Cardiac muscle cell (in vitro differentiated cells and primary cell): ENCODE measurements at regions not wholly inside any gene's neighbourhood (a gene's known extent, or its start where the extent isn't known, plus 50 kb on each side); places are given as distances from the start of the nearest gene placed in this dataset.

Experiments
- DNase-seq, 2 donors: peaks; one replicate each; pipeline versions ENCODE4 v3.0.0 to v3.0.0-alpha.2; 2010 to 2017; ENCODE audit warnings: low read depth in 1 of 2, low spot score in 1 of 2
- H3K27ac ChIP-seq: fragments of 200-600 bp; sonication (generic); 2 replicates; pipeline ENCODE4 v1.5.1; 2016
- H3K27me3 ChIP-seq: fragments of 200-600 bp; sonication (generic); 2 replicates; pipeline ENCODE4 v1.6.0; 2016; ENCODE audit warnings: control low read depth
- H3K36me3 ChIP-seq: fragments of 200-600 bp; sonication (generic); 2 replicates; pipeline ENCODE4 v1.5.1; 2016; ENCODE audit warnings: control low read depth
- H3K4me1 ChIP-seq: fragments of 200-600 bp; sonication (generic); 2 replicates; pipeline ENCODE4 v1.8.1; 2017; ENCODE audit warnings: low read depth, mild to moderate bottlenecking, mixed run types
- H3K4me3 ChIP-seq: fragments of 200-600 bp; sonication (generic); 2 replicates; pipeline ENCODE4 v1.5.1; 2016; ENCODE audit warnings: mild to moderate bottlenecking
- H3K9me3 ChIP-seq: fragments of 200-600 bp; sonication (generic); 2 replicates; pipeline ENCODE4 v1.5.1; 2017; ENCODE audit warnings: low read depth, mild to moderate bottlenecking, control low read depth
- TF ChIP-seq, protein P1 (sequence below): IDR thresholded peaks from 2 replicates; pipeline ENCODE4 v1.5.1; 2012; ENCODE audit warnings: low read depth, mild to moderate bottlenecking, low read length

DNA sequence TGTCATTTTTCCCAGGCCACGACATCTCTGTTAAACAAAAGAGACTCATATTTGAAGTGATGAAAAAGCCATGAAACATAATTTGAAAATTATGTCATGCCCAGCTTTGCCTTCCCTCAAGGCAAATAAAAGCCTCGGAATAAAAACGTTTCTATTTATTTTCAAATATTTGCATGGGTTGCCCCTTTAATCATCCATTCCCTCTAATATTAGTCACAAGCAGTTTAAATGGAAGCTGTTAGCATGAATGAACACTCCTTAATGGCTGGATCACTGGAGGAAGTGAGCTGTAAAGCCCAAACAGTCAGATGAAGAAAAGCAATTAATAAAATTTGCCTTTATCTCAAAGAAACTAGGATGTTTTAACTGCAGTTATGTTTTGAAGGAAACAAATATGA lies 69.3 kb upstream of the STMND1 start:
- Histone ChIP-seq H3K36me3 (no peaks in the 10 kb centered on the region), H3K27ac (no peak overlapping the region), H3K4me3 (no peak overlapping the region), H3K4me1 (no peaks in the 10 kb centered on the region), H3K9me3 (no peaks in the 10 kb centered on the region), H3K27me3 (peaks cover 7% of the 10 kb centered on the region)
- DNase-seq = no peak
- TF ChIP-seq, protein P1, sequence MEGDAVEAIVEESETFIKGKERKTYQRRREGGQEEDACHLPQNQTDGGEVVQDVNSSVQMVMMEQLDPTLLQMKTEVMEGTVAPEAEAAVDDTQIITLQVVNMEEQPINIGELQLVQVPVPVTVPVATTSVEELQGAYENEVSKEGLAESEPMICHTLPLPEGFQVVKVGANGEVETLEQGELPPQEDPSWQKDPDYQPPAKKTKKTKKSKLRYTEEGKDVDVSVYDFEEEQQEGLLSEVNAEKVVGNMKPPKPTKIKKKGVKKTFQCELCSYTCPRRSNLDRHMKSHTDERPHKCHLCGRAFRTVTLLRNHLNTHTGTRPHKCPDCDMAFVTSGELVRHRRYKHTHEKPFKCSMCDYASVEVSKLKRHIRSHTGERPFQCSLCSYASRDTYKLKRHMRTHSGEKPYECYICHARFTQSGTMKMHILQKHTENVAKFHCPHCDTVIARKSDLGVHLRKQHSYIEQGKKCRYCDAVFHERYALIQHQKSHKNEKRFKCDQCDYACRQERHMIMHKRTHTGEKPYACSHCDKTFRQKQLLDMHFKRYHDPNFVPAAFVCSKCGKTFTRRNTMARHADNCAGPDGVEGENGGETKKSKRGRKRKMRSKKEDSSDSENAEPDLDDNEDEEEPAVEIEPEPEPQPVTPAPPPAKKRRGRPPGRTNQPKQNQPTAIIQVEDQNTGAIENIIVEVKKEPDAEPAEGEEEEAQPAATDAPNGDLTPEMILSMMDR = no peak

DNA sequence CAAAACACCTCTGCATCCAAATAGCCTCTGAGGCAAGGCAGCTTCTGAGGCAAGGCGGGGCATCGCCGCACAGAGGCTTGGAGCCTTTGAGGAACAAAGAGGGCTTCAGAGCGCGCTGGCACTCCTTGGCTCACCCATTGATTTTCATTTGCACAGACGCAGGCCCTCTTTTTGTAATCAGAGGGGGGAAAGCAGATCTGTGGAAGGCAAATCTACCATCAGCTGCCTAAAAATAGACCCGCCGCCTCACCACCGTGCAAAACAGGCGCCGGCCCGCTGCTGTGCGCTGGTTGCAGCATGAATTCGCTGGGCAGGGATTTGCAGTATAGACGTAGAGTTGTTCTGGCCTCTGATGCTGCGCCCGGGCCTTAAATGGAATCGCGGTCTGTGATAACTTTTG lies 69.9 kb upstream of the STMND1 start:
- Histone ChIP-seq H3K4me1 (no peaks in the 10 kb centered on the region), H3K9me3 (no peaks in the 10 kb centered on the region), H3K36me3 (no peaks in the 10 kb centered on the region), H3K27ac (no peak overlapping the region), H3K4me3 (no peak overlapping the region), H3K27me3 (peaks cover 7% of the 10 kb centered on the region)
- TF ChIP-seq, protein P1 = no peak
- no peak for DNase-seq

DNA sequence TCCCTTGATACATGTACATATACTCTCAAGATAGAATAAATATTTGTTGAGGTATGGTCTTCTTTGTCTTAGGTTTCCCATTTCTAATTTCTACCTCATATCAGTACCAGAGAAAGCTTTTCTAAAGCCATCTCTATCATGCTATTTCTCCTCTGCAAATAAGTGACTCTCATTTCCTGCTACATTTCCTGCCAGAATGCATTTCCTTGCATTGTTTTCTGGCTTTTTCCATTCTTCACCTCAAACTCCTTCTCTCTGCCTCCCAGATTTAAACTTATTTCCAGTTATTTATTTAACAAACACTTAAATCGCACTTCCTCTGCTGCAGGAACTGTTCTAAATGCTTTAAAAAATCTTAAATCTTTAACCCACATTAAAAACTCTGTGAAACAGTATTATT lies 74.4 kb upstream of the STMND1 start:
- no peak overlapping the region for H3K4me3 ChIP-seq

DNA sequence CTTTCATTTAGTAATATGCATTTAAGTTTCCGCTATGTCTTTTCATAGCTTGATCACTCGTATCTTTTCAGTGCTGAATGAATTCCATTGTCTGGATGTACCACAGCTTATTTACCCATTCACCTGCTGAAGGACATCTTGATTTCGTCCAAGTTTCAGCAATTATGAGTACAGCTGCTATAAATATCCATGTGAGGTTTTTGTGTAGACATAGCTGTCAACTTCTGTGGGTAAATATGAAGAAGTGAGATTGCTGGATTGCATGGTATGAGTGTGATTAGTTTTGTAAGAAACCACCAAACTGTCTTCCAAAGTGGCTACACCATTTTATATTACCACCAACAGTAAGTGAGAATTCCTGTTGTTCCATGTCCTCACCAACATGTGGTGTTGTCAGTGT lies 79.2 kb upstream of the STMND1 start:
- DNase-seq = no peak
- H3K4me3 ChIP-seq = no peak overlapping the region
- no peaks in the 10 kb centered on the region for H3K27me3 ChIP-seq
- no peaks in the 10 kb centered on the region for H3K36me3 ChIP-seq
- H3K9me3 ChIP-seq = no peaks in the 10 kb centered on the region
- H3K27ac ChIP-seq = no peak overlapping the region
- TF ChIP-seq, protein P1 = no peak
- no peaks in the 10 kb centered on the region for H3K4me1 ChIP-seq

More for the DNA sequence above, 74.4 kb upstream of the STMND1 start:
- H3K36me3 ChIP-seq = no peaks in the 10 kb centered on the region
- H3K27ac ChIP-seq = no peak overlapping the region
- H3K27me3 ChIP-seq = no peaks in the 10 kb centered on the region
- DNase-seq = no peak
- H3K4me1 ChIP-seq = no peaks in the 10 kb centered on the region
- TF ChIP-seq, protein P1 = no peak
- H3K9me3 ChIP-seq = no peaks in the 10 kb centered on the region

DNA sequence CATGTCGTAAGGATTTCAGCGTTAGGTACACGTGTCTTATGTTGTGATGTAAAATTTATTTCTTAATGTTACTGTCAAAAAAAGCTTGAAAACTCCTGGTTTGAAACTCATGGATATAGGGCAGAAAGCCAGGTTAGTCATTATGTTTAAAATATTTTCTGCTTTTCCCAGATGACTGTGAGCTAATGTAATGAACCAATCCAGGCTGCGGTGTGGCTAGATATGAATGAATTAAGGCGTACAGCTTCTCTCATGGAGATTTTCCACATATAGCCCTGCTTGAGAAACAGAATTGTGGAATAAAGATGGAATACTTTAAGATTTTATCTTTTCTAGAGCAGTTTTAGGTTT lies 80.3 kb upstream of the STMND1 start:
- Histone ChIP-seq H3K4me1 (no peaks in the 10 kb centered on the region), H3K27me3 (no peaks in the 10 kb centered on the region), H3K36me3 (no peaks in the 10 kb centered on the region), H3K9me3 (no peaks in the 10 kb centered on the region), H3K27ac (no peak overlapping the region), H3K4me3 (no peak overlapping the region)
- DNase-seq = peak in 1 of 2 donors; percentile 79
- TF ChIP-seq, protein P1 = no peak
